SK-N-MC (cell line): ENCODE measurements at regions not wholly inside any gene's neighbourhood (a gene's known extent, or its start where the extent isn't known, plus 50 kb on each side); places are given as distances from the start of the nearest gene placed in this dataset.

Experiments
- DNase-seq: peaks from one replicate; pipeline ENCODE4 v3.0.0-alpha.2; 2011; ENCODE audit warnings: low read depth, low spot score
- H3K27ac ChIP-seq: fragments of 200-600 bp; sonication (generic); 2 replicates; pipeline ENCODE4 v1.5.1; 2016; ENCODE audit warnings: mixed run types
- H3K36me3 ChIP-seq: fragments of 200-600 bp; sonication (generic); 2 replicates; pipeline ENCODE4 v1.6.1; 2017; ENCODE audit warnings: antibody characterized with exemption, low read length, mixed read lengths; ENCODE audit not compliant: insufficient read depth
- H3K4me3 ChIP-seq: fragments of 200-600 bp; sonication (generic); 2 replicates; pipeline ENCODE4 v1.5.1; 2016
- H3K9ac ChIP-seq: fragments of 200-600 bp; sonication (generic); 2 replicates; pipeline ENCODE4 v1.8.0; 2017; ENCODE audit warnings: mixed run types, mixed read lengths; ENCODE audit not compliant: insufficient read length
- H3K9me3 ChIP-seq: fragments of 200-600 bp; sonication (generic); 2 replicates; pipeline ENCODE4 v1.6.1; 2017; ENCODE audit warnings: low read depth, mild to moderate bottlenecking, antibody characterized with exemption, low read length, moderate library complexity, mixed read lengths
- EZH2 ChIP-seq: fragments of 200-600 bp; sonication (generic); IDR thresholded peaks from one replicate; pipeline ENCODE4 v1.6.1; 2017; ENCODE audit warnings: antibody characterized with exemption
- FOXP2 ChIP-seq: optimal IDR thresholded peaks from 2 replicates; pipeline ENCODE3; 2011; ENCODE audit warnings: mild to moderate bottlenecking, moderate library complexity; ENCODE audit not compliant: insufficient read depth; ENCODE audit errors: extremely low read length, control extremely low read depth
- POLR2AphosphoS5 ChIP-seq: IDR thresholded peaks from 2 replicates; pipeline ENCODE4 v1.6.1; 2012; ENCODE audit warnings: mild to moderate bottlenecking, low read depth, low read length, borderline replicate concordance

GRCh38 chrX:39449352-39449751 is 648.1 kb downstream of the MID1IP1 start:
- DNase-seq: no peak
- no peaks in the 10 kb centered on the region for H3K9me3 ChIP-seq
- H3K36me3 ChIP-seq: no peaks in the 10 kb centered on the region
- no peak overlapping the region for H3K9ac ChIP-seq
- no peak overlapping the region for H3K4me3 ChIP-seq
- TF ChIP-seq EZH2: no peak
- no peak for TF ChIP-seq FOXP2
- TF ChIP-seq POLR2AphosphoS5: no peak
- H3K27ac ChIP-seq: no peak overlapping the region

DNA sequence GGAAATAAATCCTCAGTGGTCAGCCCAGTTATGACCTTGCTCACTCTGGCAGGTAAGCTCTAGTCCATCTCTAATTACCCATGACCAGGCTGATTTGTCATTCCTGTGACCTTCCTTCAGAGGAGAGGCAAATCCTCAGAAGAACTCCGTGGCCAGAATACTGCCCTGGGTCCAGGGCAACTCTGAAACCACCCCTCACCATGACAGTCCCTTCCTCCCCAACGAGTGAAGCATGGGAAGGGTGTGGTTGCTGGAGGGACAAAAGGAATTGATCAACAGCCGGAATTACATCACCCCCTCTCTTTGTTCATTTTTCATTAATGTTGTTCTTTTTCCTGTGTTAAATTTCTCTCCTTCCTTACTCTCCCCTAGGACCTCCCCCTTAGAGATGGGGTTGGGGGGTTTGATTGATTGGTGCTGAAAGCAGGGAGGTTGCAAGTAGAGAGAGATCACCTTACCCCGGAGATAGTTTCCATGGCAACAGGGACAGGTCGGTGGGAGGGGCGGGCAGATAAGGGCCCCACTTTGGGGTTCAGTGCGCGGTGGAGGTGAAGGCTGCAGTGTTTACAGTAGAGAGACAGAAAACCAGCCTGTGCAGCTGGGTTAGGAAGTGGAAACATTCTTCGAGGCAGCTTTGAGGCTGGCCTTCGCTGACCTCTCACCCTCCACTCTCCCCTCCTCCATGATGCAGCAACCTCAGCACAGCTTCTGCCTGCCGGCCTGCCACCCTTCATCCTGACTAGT is 647.4 kb downstream of the BCOR start:
- Histone ChIP-seq H3K9ac (no peak overlapping the region), H3K27ac (no peak overlapping the region), H3K9me3 (no peaks in the 10 kb centered on the region), H3K36me3 (no peaks in the 10 kb centered on the region), H3K4me3 (no peak overlapping the region)
- TF ChIP-seq POLR2AphosphoS5: no peak
- no peak for TF ChIP-seq EZH2
- TF ChIP-seq FOXP2: no peak
- DNase-seq: no peak

- DNase-seq: no peak
Observed at GRCh38 chrX:39451046-39451445, 646.7 kb downstream of the BCOR start.

DNA sequence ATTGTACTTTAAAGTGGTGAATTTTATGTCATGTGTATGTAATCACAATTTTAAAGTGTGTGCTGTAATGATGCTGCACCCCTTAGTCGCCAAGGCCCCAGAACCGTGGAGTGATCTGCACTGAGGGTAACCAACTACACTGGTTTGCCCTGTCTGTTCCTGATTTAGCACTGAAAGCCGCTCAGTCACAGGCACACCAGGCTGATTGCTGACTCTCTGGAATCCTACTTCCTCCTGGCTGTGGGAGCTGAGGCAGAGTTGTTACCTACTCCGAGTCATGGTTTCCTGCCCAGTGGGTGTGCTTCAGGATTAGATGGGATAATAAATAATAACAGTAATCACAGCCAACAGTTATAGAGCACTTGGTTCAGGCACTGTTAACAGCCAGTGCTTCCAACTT is 645.4 kb downstream of the BCOR start:
- H3K36me3 ChIP-seq: no peaks in the 10 kb centered on the region
- peak; percentile 6 for DNase-seq
- H3K9me3 ChIP-seq: no peaks in the 10 kb centered on the region
- TF ChIP-seq FOXP2 (no peak), EZH2 (no peak)
- H3K27ac ChIP-seq: no peak overlapping the region
- H3K4me3 ChIP-seq: no peak overlapping the region
- no peak overlapping the region for H3K9ac ChIP-seq

More at GRCh38 chrX:39451046-39451445, 646.7 kb downstream of the BCOR start:
- Histone ChIP-seq H3K27ac (no peak overlapping the region), H3K9ac (no peak overlapping the region), H3K36me3 (no peaks in the 10 kb centered on the region), H3K9me3 (no peaks in the 10 kb centered on the region), H3K4me3 (no peak overlapping the region)
- no peak for TF ChIP-seq FOXP2
- no peak for TF ChIP-seq POLR2AphosphoS5
- no peak for TF ChIP-seq EZH2

DNA sequence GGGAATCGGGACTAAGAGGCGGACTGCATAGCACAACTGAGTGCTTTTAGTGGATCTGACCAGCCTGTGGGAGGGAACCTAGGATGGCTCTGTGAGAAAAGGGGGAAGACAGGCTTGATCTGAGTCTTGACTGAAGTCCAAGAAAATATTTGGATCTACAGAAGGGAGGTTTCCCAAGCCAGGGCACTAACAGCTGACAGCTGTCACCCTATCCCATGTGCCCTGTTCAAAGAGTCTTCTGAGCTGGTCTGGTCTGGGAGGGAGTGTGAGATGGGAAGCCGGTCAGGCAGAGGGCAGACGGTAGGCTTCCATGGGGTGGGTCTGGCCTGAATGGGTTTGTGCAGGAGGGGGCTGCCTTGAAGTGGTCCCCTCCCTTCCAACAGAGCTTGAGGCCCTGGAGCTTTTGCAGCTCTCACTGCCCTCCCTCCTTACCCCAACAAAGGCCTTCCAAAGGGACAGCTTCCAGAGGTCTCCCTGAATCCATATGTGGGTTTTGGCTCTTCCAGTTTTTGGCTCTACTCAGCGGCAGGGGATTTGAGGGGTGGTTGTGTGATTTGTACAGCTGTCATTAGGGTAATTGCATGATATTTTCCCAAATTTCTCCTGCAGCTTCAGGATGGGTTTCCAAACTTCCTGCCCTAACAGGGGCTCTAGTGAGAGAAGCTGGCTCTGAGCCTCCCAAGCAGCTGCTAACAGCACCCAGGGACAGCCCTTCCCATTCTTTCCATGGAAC is 643.7 kb downstream of the BCOR start:
- Histone ChIP-seq H3K9me3 (no peaks in the 10 kb centered on the region), H3K9ac (no peak overlapping the region), H3K36me3 (no peaks in the 10 kb centered on the region), H3K4me3 (no peak overlapping the region), H3K27ac (no peak overlapping the region)
- no peak for TF ChIP-seq POLR2AphosphoS5
- no peak for TF ChIP-seq EZH2
- TF ChIP-seq FOXP2: no peak
- DNase-seq: no peak

- H3K9me3 ChIP-seq: no peaks in the 10 kb centered on the region
- no peak overlapping the region for H3K27ac ChIP-seq
- no peaks in the 10 kb centered on the region for H3K36me3 ChIP-seq
- H3K4me3 ChIP-seq: no peak overlapping the region
- no peak overlapping the region for H3K9ac ChIP-seq
- no peak for TF ChIP-seq EZH2
- TF ChIP-seq POLR2AphosphoS5: no peak
- TF ChIP-seq FOXP2: no peak
- no peak for DNase-seq
Observed at GRCh38 chrX:39456894-39457604, 640.7 kb downstream of the BCOR start.

DNA sequence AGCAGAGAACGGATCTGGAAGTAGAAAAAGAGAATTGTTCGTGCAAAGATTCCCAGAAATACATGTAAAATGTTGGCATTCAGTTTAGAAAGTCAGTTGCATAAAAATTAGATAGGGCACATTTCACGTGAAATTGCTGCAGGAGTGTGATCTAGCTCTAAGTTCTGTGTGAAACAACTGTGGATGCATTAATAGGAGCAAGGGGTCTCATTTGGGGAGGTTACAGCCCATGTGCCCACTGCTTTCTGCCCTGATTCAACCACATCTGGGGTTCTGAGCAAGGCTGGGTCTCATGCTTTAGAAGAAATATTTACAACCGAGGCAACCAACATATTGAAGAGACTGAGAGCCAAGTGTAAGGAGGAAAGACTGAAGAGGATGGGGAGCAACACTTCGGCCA is 639.0 kb downstream of the BCOR start:
- TF ChIP-seq EZH2 (no peak), POLR2AphosphoS5 (no peak), FOXP2 (no peak)
- no peak overlapping the region for H3K4me3 ChIP-seq
- no peak for DNase-seq
- no peak overlapping the region for H3K9ac ChIP-seq
- H3K27ac ChIP-seq: no peak overlapping the region
- H3K36me3 ChIP-seq: no peaks in the 10 kb centered on the region
- no peaks in the 10 kb centered on the region for H3K9me3 ChIP-seq

DNA sequence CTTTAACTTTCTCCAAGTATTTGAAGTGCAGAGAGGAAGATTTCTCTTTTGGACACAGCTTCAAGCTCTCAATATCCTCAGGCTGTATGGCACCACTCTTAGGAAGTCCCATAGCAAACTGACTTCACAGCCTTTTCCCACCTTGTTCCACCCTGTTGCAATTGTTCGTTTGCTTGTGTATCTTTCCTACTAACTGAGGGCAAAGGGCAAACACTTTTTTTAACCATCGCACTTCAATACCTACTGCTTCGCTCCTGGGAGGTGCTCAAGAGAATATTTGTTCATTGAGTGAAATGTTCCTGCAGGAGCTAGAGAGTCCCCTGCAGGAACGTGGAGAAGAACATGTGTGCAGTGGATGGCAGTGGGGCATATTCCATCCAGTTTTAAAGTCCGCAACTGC is 638.6 kb downstream of the BCOR start:
- no peak for DNase-seq
- no peak for TF ChIP-seq EZH2
- TF ChIP-seq FOXP2: no peak
- TF ChIP-seq POLR2AphosphoS5: no peak

More for the DNA sequence above, 638.6 kb downstream of the BCOR start:
- Histone ChIP-seq H3K9ac (no peak overlapping the region), H3K9me3 (no peaks in the 10 kb centered on the region), H3K4me3 (no peak overlapping the region), H3K27ac (no peak overlapping the region), H3K36me3 (no peaks in the 10 kb centered on the region)
